A673 (cell line): ENCODE measurements at regions not wholly inside any gene's neighbourhood (a gene's known extent, or its start where the extent isn't known, plus 50 kb on each side); places are given as distances from the start of the nearest gene placed in this dataset.

ENCODE experiments used
- EZH2 ChIP-seq: fragments of 200-600 bp; sonication (generic); IDR thresholded peaks from 2 replicates; pipeline ENCODE4 v1.6.1; 2017; ENCODE audit warnings: borderline replicate concordance, low read depth, mild to moderate bottlenecking, mixed read lengths, antibody characterized with exemption, low read length; ENCODE audit not compliant: poor library complexity, severe bottlenecking
- TF ChIP-seq, protein P1 (sequence below): fragments of 300-800, 200-600 bp; sonication (generic); conservative IDR thresholded peaks from 2 replicates; pipeline ENCODE4 v1.5.1; 2017; ENCODE audit warnings: low read depth, mild to moderate bottlenecking, antibody characterized with exemption, low read length, moderate library complexity, mixed read lengths

GRCh38 chr4:116438981-116439729 lies 646.2 kb downstream of the TRAM1L1 start:
- TF ChIP-seq, protein P1, sequence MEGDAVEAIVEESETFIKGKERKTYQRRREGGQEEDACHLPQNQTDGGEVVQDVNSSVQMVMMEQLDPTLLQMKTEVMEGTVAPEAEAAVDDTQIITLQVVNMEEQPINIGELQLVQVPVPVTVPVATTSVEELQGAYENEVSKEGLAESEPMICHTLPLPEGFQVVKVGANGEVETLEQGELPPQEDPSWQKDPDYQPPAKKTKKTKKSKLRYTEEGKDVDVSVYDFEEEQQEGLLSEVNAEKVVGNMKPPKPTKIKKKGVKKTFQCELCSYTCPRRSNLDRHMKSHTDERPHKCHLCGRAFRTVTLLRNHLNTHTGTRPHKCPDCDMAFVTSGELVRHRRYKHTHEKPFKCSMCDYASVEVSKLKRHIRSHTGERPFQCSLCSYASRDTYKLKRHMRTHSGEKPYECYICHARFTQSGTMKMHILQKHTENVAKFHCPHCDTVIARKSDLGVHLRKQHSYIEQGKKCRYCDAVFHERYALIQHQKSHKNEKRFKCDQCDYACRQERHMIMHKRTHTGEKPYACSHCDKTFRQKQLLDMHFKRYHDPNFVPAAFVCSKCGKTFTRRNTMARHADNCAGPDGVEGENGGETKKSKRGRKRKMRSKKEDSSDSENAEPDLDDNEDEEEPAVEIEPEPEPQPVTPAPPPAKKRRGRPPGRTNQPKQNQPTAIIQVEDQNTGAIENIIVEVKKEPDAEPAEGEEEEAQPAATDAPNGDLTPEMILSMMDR: no peak
- no peak for TF ChIP-seq EZH2
